GM21717 (cell line): ENCODE measurements at regions not wholly inside any gene's neighbourhood (a gene's known extent, or its start where the extent isn't known, plus 50 kb on each side); places are given as distances from the start of the nearest gene placed in this dataset.

Source experiments
- ATAC-seq: cut with Tn5 transposase; IDR thresholded peaks from one replicate; pipeline ENCODE4 v1.9.1; 2021; ENCODE audit warnings: mild to moderate bottlenecking, moderate library complexity; ENCODE audit not compliant: unreplicated experiment

- ATAC-seq, result no peak
Measured at GRCh38 chr5:109917154-109917546, 227.4 kb downstream of the MAN2A1 start.

GRCh38 chr5:109917966-109918365 is 228.2 kb downstream of the MAN2A1 start:
- no peak for ATAC-seq

GRCh38 chr5:109920736-109921135 is 231.0 kb downstream of the MAN2A1 start:
- no peak for ATAC-seq

GRCh38 chr5:109921735-109922380 is 232.1 kb downstream of the MAN2A1 start:
- peak; percentile 68 for ATAC-seq

GRCh38 chr5:109922381-109922995 is 232.8 kb downstream of the MAN2A1 start:
- ATAC-seq, result no peak

- ATAC-seq, result no peak
Measured at GRCh38 chr5:109923205-109923604, 233.5 kb downstream of the MAN2A1 start.

- ATAC-seq, result no peak
Measured at GRCh38 chr5:109924237-109925107, 234.7 kb downstream of the MAN2A1 start.

- ATAC-seq, result no peak
Measured at GRCh38 chr5:109927639-109928038, 237.9 kb downstream of the MAN2A1 start.

GRCh38 chr5:109928046-109928445 is 238.3 kb downstream of the MAN2A1 start:
- no peak for ATAC-seq

GRCh38 chr5:109928811-109929210 is 239.1 kb downstream of the MAN2A1 start:
- ATAC-seq, result no peak

GRCh38 chr5:109929376-109929775 is 239.6 kb downstream of the MAN2A1 start:
- ATAC-seq, result no peak

GRCh38 chr5:109929911-109930310 is 240.2 kb downstream of the MAN2A1 start:
- ATAC-seq, result no peak

GRCh38 chr5:109931049-109931780 is 241.5 kb downstream of the MAN2A1 start:
- peak; percentile 50 for ATAC-seq

- no peak for ATAC-seq
Measured at GRCh38 chr5:109935833-109936490, 246.2 kb downstream of the MAN2A1 start.

GRCh38 chr5:109936996-109937395 is 247.3 kb downstream of the MAN2A1 start:
- peak; percentile 94 for ATAC-seq

- no peak for ATAC-seq
Measured at GRCh38 chr5:109937951-109938350, 248.2 kb downstream of the MAN2A1 start.

GRCh38 chr5:109938453-109938852 is 248.7 kb downstream of the MAN2A1 start:
- ATAC-seq, result no peak

- no peak for ATAC-seq
Measured at GRCh38 chr5:109939116-109939682, 249.5 kb downstream of the MAN2A1 start.

GRCh38 chr5:109942646-109943045 is 252.9 kb downstream of the MAN2A1 start:
- no peak for ATAC-seq

GRCh38 chr5:109943701-109944235 is 254.0 kb downstream of the MAN2A1 start:
- no peak for ATAC-seq
